ENCODE measurements at regions not wholly inside any gene's neighbourhood (a gene's known extent, or its start where the extent isn't known, plus 50 kb on each side); places are given as distances from the start of the nearest gene placed in this dataset.

- no peak for TF ChIP-seq BRCA1 (IDR thresholded peaks at IDR 0.05; ENCODE audit: low read depth, low read length)
- no peak for TF ChIP-seq KDM1A (IDR thresholded peaks at IDR 0.05; ENCODE audit: borderline replicate concordance, low read length)
Observed at GRCh38 chr15:38093931-38094330, 158.7 kb upstream of the SPRED1 start (continued).
